Adipocyte (in vitro differentiated cells): ENCODE measurements at regions not wholly inside any gene's neighbourhood (a gene's known extent, or its start where the extent isn't known, plus 50 kb on each side); places are given as distances from the start of the nearest gene placed in this dataset.

Experiments used
- DNase-seq: peaks from one replicate; pipeline ENCODE4 v3.0.0-alpha.2; 2015; ENCODE audit warnings: low read depth
- H3K27me3 ChIP-seq: replicated peaks from 2 replicates; pipeline ENCODE4 v1.7.0; 2013; ENCODE audit warnings: mild to moderate bottlenecking, low read length, moderate library complexity; ENCODE audit not compliant: control insufficient read depth, insufficient read depth
- H3K36me3 ChIP-seq: 2 replicates; pipeline ENCODE4 v1.7.0; 2013; ENCODE audit warnings: low read length, mild to moderate bottlenecking, moderate library complexity; ENCODE audit not compliant: control insufficient read depth, insufficient read depth, severe bottlenecking
- H3K4me1 ChIP-seq: 2 replicates; pipeline ENCODE4 v1.7.0; 2013; ENCODE audit warnings: mild to moderate bottlenecking, low read length, moderate library complexity; ENCODE audit not compliant: control insufficient read depth, insufficient read depth
- H3K4me3 ChIP-seq: 2 replicates; pipeline ENCODE4 v1.7.0; 2013; ENCODE audit warnings: mild to moderate bottlenecking, low read length, moderate library complexity
- H3K9ac ChIP-seq: 2 replicates; pipeline ENCODE4 v1.7.0; 2013; ENCODE audit warnings: mild to moderate bottlenecking, low read length, moderate library complexity
- H3K9me3 ChIP-seq: 2 replicates; pipeline ENCODE4 v1.7.0; 2013; ENCODE audit warnings: mild to moderate bottlenecking, low read length, moderate library complexity; ENCODE audit not compliant: control insufficient read depth

DNA sequence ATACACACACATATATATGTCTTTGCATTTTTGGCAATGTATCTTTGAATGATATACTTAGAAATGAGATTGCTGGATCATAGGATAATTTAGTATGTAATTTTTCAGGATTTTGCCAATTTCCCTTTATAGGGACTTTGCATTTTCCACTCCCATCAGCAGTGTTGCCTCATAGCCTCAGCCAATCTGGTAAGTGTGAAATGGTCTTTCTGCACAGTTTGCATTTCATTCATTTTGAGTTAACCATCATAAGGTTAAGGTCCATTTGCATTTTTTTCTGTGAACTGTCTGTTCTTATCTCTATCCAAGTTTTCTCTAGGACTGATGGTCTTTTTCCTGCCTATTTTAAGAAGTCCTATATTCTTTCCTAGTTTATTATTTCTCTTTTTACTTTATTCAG is 474.8 kb downstream of the ZNF674 start:
- H3K4me3 ChIP-seq, result no peak overlapping the region
- no peaks in the 10 kb centered on the region for H3K4me1 ChIP-seq
- H3K36me3 ChIP-seq, result no peaks in the 10 kb centered on the region
- peaks cover 19% of the 10 kb centered on the region for H3K9me3 ChIP-seq
- no peaks in the 10 kb centered on the region for H3K27me3 ChIP-seq
- DNase-seq, result no peak
- no peak overlapping the region for H3K9ac ChIP-seq

DNA sequence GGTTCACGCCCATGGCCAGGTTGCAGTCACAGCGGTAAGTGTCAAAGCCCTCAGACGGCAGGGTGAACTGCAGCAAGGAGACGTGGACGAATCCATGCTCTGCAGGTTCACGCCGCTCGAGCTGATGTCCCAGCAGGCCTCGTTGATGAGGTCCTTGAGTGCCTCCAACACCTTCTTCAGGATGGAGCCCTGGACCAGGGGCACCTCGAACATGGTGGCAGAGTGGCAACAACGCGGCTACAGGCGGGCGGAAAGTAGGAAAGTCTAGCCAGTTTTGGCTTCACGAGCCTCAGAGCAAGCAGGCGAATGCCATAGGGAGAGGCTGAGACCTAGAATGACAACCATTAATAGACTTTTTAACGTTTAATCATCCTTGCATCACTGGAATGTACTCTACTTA is 485.9 kb downstream of the ZNF674 start:
- no peak for DNase-seq
- Histone ChIP-seq H3K9ac (no peak overlapping the region), H3K36me3 (no peaks in the 10 kb centered on the region), H3K9me3 (peaks cover 23% of the 10 kb centered on the region), H3K27me3 (peaks cover 4% of the 10 kb centered on the region), H3K4me3 (no peak overlapping the region), H3K4me1 (no peaks in the 10 kb centered on the region)

DNA sequence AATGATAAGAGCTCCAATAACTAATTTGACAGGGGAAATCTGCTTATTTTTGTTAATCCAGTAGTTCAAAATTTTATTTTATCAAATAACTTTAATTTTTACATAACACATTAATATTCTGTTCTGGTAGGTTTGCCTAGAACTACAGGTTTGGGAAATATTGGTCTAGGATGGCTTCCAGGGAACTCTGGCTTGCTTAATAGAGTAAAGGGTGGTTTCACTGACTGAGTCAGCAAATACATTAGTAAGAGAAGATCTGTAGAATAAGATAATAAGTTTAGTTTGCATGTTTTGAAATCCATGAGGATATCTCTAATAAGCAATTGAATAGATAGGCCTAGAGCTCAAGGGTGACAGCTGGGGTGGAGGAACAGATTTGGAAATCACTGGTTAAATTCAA is 500.7 kb downstream of the ZNF674 start:
- H3K36me3 ChIP-seq, result no peaks in the 10 kb centered on the region
- no peak overlapping the region for H3K4me3 ChIP-seq
- DNase-seq, result peak; percentile 25
- peaks cover 58% of the 10 kb centered on the region for H3K9me3 ChIP-seq
- H3K4me1 ChIP-seq, result no peaks in the 10 kb centered on the region
- peaks cover 7% of the 10 kb centered on the region for H3K27me3 ChIP-seq
- no peak overlapping the region for H3K9ac ChIP-seq

DNA sequence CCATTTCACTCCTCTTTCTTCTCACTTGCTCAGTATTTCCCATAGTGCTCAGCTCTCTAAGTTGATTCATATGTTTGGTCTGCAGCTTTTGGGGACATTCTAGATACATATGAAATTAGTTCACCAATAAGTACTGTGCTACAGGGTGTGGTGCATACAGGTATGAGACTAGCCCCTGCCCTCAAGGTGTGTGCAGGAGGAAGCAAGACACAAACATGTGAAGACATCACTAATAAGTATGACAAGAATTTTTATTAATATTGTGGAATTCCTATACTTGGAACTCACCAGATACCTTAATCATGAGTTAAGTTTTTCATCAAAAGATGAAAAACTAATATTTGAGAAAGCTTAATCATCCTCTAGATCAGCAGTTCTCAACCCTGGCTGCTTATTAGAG is 505.2 kb downstream of the ZNF674 start:
- peaks cover 40% of the 10 kb centered on the region for H3K9me3 ChIP-seq
- no peak overlapping the region for H3K9ac ChIP-seq
- no peaks in the 10 kb centered on the region for H3K36me3 ChIP-seq
- no peak for DNase-seq
- H3K4me1 ChIP-seq, result no peaks in the 10 kb centered on the region
- no peak overlapping the region for H3K4me3 ChIP-seq
- peaks cover 16% of the 10 kb centered on the region for H3K27me3 ChIP-seq

DNA sequence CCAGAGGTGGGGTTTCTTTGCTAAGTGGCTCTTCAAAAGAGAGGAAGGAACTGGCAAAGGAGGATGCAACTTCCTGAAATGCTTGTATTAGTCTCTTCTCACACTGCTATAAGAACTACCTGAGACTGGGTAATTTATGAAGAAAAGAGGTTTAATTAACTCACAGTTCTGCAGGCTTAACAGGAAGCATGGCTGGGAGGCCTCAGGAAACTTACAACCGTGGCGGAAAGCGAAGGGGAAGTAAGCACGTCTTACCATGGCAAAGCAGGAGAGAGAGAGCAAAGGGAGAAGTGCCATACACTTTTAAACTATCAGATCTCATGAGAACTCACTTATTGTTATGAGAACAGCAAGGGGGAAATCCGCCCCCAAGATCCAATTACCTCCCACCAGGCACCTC is 505.7 kb downstream of the ZNF674 start:
- no peak for DNase-seq
- no peak overlapping the region for H3K9ac ChIP-seq
- no peaks in the 10 kb centered on the region for H3K36me3 ChIP-seq
- H3K9me3 ChIP-seq, result peaks cover 40% of the 10 kb centered on the region
- peaks cover 16% of the 10 kb centered on the region for H3K27me3 ChIP-seq
- H3K4me1 ChIP-seq, result no peaks in the 10 kb centered on the region
- H3K4me3 ChIP-seq, result no peak overlapping the region

DNA sequence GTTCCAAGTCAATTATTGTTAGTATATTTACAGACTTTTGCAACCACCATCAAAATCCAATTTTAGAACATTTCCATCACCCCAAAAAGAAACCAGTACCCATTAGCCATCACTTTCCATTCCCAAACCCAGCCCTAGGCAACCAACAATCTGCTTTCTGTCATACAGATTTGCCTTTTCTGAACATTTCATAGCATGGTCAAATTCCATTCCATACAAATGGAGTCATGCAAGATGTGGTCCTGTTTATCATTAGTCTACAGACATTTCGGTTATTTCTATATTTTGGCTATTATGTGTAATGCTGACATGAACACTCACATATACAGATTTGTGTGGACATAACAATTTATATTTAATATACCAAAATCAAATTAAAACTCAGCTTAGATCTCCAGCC is 508.7 kb downstream of the ZNF674 start:
- peak; percentile 56 for DNase-seq
- no peak overlapping the region for H3K9ac ChIP-seq
- H3K27me3 ChIP-seq, result peaks cover 9% of the 10 kb centered on the region
- H3K9me3 ChIP-seq, result peaks cover 19% of the 10 kb centered on the region
- no peaks in the 10 kb centered on the region for H3K36me3 ChIP-seq
- H3K4me3 ChIP-seq, result no peak overlapping the region
- no peaks in the 10 kb centered on the region for H3K4me1 ChIP-seq

DNA sequence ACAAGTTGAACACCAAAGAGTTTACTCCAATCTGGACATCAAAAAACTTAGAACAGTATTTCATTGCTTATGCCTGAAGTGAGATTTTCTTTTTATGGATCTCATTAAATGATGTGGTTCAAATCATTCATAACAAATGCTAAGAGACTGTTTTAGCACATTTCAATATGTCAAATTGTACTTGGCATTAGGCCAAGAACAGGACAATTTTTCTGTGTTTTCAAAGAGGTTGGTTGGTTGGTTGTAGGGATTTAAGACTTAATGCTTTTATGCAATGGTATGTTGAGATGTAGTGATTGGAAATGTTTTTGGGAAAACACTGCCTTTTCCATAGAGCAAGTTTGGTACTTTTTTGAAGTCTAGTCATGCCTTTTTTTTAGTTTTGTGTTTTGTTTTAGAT is 510.4 kb downstream of the ZNF674 start:
- Histone ChIP-seq H3K36me3 (no peaks in the 10 kb centered on the region), H3K9me3 (peaks cover 3% of the 10 kb centered on the region), H3K9ac (no peak overlapping the region), H3K4me3 (no peak overlapping the region), H3K4me1 (no peaks in the 10 kb centered on the region), H3K27me3 (peaks cover 9% of the 10 kb centered on the region)
- no peak for DNase-seq

DNA sequence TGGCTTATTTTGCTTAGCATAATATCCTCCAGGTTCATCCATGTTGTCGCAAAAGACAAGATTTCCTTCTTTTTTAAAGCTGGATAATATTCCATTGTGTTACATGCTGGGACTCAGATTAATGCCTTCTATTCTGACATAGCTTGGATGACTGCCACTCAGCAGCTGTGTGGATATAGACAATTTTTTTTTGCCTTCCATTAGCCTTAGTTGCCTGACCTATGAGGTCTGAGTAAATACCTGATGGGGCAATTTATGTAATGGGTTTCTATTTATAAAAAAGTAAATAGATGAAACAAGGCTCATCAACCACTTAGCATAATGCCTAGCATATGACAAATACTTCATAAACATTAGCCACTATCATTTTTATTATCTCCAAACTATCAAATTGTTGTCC is 515.4 kb downstream of the ZNF674 start:
- Histone ChIP-seq H3K4me1 (no peaks in the 10 kb centered on the region), H3K27me3 (peaks cover 4% of the 10 kb centered on the region)

DNA sequence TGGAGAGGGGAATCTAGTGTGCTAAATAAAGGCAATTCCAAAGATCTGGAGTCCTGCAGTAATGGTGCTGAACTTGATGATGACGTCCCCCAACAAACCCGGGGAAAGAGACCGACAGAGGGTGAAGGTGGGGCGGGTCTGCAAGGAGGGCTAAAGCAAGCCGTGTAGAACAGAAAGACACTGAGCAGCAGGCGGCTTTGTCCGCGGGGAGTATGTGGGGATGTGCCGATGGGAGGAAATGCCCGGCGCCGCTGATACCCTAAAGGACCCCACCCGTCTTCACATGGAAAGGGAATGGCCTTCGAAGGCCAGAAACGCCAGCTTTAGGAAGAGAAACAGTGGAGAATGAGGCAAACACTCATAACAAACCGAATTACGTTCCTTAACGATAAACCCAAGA is 528.9 kb downstream of the ZNF674 start:
- DNase-seq, result no peak
- Histone ChIP-seq H3K4me3 (no peak overlapping the region), H3K27me3 (peaks cover 37% of the 10 kb centered on the region)

More for the DNA sequence above, 515.4 kb downstream of the ZNF674 start:
- peaks cover under 1% of the 10 kb centered on the region for H3K9me3 ChIP-seq
- H3K4me3 ChIP-seq, result no peak overlapping the region
- DNase-seq, result no peak
- no peaks in the 10 kb centered on the region for H3K36me3 ChIP-seq
- no peak overlapping the region for H3K9ac ChIP-seq

DNA sequence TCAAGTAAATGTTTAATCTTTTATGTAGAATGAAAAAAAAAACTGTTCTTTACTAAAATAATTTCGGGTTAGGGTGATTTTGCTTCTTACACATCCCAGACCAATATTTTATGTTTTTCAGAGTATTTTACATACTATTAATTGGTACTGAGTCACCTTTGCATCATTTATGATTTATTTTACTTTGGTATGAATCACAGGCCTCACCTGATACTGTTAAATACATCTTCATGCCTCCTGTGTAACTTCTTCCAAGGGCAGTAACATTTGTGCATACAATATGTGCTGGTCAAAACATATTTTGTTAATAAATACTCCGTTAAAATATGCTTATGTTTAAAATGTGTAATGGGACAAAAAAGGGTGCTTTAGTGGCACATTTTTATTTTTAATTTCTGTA is 529.6 kb downstream of the ZNF674 start:
- Histone ChIP-seq H3K4me3 (no peak overlapping the region), H3K9ac (no peak overlapping the region), H3K4me1 (no peaks in the 10 kb centered on the region), H3K9me3 (peaks cover 7% of the 10 kb centered on the region), H3K36me3 (no peaks in the 10 kb centered on the region), H3K27me3 (peaks cover 37% of the 10 kb centered on the region)
- DNase-seq, result no peak

More for the DNA sequence above, 528.9 kb downstream of the ZNF674 start:
- Histone ChIP-seq H3K4me1 (no peaks in the 10 kb centered on the region), H3K36me3 (no peaks in the 10 kb centered on the region), H3K9ac (no peak overlapping the region), H3K9me3 (peaks cover 7% of the 10 kb centered on the region)

DNA sequence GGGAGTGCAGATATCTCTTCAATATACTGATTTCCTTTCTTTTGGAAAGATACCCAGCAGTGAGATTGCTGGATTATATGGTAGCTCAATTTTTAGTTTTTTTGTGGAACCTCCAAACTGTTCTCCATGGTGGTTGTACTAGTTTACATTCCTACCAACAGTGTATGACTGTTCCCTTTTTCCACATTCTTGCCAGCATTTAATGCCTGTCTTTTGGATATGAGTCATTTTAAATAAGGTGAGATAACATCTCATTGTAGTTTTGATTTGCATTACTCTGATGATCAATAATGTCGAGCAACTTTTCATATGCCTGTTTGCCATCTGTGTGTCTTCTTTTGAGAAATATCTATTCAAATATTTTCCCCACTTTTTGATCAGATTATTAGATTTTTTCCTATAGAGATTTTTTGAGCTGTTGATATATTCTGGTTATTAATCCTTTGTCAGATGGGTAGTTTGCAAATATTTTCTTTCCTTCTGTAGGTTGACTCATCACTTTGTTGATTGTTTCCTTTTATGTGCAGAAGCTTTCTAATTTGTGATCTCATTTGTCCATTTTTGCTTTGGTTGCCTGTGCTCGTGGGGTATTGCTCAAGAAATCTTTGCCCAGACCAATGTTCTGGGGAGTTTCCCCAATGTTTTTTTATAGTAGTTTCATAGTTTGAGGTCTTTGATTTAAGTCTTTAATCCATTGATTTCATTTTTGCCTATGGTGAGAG is 552.7 kb downstream of the ZNF674 start:
- Histone ChIP-seq H3K9me3 (peaks cover 46% of the 10 kb centered on the region), H3K9ac (no peak overlapping the region), H3K36me3 (no peaks in the 10 kb centered on the region), H3K4me3 (no peak overlapping the region), H3K27me3 (peaks cover 12% of the 10 kb centered on the region), H3K4me1 (no peaks in the 10 kb centered on the region)
- no peak for DNase-seq

DNA sequence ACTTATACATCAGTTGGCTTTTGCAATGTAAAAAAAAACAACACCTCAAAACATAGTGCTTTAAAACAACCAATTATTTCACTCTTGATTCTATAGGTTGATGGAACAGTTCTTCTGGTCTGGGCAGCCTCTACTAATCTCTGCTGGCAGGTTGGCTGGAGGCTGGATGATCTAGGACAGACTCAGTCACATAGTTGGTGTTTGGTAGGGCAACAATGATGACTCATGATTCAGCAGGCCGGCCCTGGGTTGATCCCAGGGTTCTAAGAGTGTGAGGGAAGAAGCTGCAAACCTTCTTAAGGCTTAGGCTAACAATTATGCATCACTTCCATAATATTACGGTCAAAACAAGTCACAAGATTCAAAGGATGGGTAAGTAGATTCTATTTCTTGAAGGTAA is 558.2 kb downstream of the ZNF674 start:
- DNase-seq, result peak; percentile 5

More for the DNA sequence above, 558.2 kb downstream of the ZNF674 start:
- Histone ChIP-seq H3K4me1 (no peaks in the 10 kb centered on the region), H3K9me3 (peaks cover 23% of the 10 kb centered on the region), H3K27me3 (peaks cover 18% of the 10 kb centered on the region), H3K9ac (no peak overlapping the region), H3K36me3 (no peaks in the 10 kb centered on the region), H3K4me3 (no peak overlapping the region)
